HG02885 (cell line): ENCODE measurements at regions not wholly inside any gene's neighbourhood (a gene's known extent, or its start where the extent isn't known, plus 50 kb on each side); places are given as distances from the start of the nearest gene placed in this dataset.

ENCODE experiments used
- ATAC-seq: cut with Tn5 transposase; IDR thresholded peaks from one replicate; pipeline ENCODE4 v1.9.1; 2021; ENCODE audit warnings: mild to moderate bottlenecking; ENCODE audit not compliant: unreplicated experiment, poor library complexity

DNA sequence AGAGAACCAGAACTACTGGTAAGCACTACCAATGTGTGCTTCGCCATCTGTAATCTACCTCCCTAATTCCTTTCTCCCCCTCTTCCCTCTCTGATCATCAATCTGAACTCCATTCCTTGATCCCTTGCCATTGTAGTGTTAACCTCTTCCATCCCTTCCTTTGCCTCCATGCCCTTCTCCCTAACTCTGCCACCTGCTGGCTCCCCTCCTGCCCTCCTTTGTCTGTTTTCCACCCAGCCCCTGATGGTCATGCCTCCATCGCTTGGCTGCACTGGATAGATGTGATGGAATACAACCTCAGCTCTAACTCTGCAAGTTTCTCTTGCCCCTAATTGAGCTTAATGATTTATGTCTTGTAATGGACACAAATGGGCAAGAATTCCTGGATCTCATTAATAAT is 108.2 kb upstream of the ASIC2 start:
- ATAC-seq: no peak

DNA sequence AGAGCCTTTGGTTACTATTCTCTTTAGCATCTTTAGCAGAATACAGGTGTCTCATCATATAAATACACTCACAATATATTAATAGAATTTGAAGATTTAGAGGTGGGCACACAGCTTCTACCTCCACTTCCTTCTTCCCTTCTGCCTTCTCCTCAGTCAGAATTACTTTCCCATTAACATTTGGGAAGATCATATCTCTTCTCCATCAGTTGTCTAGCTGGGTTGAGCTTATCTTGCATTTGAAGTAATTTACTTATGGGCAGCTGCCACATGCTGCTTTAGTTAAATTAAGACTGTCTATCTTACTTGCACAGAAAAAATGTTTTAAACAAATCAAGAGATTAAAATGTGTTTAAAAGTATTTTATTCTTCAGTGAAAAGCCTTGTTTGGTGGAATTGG is 110.1 kb upstream of the ASIC2 start:
- ATAC-seq: no peak

DNA sequence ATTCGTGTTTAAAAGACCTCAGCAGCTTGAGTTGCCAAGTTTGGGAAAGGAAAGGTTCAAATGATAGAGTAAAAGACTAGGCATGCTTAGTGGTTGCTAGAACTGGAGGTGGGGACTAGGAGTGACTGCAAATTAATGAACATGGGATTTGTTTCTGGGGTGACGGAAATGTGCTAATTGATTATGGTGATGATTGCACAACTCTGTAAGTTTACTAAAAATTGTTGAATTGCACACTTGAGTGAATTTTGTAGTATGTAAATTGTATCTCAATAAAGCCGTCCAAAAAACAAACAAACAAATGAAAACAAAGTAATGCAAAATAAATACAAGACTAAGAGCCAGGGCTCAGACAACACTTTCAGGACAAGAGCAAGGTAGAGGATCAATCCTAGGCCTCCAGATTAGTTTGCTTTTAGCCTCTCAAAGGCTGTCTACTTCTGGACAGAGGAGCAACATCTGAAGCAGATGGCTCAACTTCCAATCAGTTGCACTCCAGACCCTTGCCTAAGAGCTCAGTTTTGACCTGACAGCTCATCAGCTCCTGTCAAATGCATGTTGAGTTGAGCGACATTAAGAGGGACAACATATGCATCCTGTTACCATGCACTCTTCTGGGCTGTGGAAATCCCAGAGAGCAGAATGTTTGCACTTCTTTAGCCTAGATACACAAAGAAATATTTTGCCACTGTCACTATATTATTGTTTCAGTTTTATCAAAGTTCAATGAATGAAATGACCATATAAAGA is 111.2 kb upstream of the ASIC2 start:
- ATAC-seq: no peak

DNA sequence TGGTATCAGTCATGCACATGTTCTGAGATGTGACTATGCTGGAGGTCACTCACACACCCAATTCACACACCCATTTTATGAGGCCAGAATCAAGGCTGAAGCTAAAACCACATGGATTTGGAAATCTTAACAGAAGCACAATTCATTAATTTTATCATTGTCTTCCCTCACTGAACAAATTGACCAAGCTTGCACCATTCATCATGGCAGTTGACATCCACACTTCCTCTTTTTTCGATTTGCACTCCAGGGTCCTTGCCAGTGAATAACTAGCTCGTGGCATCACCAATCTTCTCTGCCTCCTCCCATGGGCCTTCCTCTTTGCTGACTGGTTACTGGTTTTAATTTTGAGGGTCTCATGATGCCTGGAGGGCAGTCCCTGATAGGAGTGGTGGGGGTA is 123.0 kb upstream of the ASIC2 start:
- ATAC-seq: no peak

DNA sequence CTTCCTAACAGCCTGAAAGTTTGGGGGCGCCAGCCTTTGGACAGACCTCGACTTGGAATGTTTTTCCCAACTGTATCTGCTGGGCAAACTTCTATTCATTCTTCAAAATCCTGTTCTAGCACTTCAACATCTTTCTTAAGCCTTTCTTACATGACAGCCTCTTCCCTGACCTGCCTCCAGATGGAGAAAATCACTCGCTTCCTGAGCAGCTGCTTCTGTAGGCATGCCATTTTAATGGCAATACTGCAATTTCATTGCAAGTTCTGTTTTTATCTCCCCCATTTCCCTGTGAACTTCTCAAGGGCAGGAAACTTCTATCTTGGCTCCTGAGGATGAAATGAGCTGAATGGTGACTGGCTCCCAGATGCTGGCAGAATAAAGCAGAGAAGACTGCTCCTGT is 128.8 kb upstream of the ASIC2 start:
- ATAC-seq: no peak

DNA sequence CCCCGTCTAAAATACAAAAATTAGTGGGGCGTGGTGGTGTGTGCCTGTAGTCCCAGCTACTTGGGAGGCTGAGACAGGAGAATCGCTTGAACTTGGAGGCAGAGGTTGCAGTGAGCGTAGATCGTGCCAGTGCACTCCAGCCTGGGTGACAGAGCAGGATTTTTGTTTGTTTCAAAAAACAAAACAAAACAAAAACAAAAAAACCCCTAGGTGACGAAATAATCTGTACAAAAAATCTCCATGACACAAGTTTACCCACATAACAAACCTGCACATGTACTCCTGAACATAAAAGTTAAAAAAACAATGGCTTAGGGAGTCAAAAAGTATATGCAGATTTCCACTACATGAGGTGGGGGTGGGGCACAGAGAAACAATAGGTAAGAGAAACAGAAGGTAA is 140.5 kb upstream of the ASIC2 start:
- ATAC-seq: no peak

DNA sequence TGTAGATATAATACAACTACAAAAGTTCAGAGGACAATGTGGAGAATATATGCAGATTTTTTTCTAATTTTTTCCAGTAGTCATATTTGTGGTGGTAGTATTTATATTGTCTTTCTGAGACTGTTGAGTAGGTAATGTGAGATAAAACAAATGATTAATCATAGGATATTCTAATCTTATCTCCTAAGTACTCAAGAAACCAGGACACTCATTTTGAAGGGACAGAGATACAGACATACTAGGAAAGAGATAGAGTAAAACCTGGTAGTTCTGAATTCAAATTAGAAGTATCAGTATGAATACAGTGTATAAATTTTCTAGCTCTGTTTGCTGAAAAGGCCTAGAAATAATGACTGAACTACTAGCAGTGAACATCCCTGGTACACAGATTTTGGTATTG is 141.7 kb upstream of the ASIC2 start:
- no peak for ATAC-seq

DNA sequence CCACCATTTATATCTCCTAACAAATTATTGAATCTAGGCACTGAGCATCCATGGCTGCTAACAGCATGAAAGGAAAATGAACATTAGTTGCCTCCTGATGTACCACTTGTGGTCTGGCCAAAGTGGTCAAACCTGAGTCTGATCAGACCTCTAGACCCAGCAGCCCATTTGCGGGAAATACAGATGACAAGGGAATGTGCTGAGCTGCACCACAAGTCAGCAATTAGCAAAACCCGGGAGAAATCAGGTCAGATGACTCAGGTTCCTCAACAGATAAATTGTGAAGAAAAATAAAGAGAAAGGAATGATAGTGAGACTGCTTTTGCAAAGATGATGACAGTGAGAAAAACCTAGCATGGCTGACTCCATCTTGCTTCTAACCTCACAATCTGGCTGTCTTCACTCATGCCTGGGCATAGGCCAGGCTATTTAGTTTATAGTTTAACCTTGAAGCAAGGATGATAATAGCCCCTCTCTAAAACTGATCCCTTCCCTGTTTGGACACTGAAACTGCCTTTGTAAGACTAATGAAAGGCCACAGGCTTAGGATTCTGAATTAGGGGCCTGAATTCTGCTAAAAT is 142.7 kb upstream of the ASIC2 start:
- no peak for ATAC-seq

DNA sequence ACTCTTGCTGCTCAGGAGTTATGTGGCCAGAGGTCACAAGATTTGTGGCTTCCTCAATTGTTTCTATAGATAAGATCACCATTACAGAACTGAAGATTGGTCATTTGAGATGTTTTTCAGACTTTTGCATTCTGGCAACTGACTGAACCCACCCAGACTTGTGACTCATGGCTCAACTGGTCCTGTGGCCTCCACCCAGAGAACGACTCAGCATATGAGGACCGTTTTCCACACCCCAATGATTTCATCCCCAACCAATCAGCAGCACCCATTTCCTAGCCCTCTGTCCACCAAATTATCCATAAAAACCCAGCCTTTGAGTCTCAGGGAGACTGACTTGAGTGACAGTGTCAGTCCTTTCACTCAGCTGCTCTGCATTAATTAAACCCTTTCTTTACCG is 143.2 kb upstream of the ASIC2 start:
- ATAC-seq: no peak

DNA sequence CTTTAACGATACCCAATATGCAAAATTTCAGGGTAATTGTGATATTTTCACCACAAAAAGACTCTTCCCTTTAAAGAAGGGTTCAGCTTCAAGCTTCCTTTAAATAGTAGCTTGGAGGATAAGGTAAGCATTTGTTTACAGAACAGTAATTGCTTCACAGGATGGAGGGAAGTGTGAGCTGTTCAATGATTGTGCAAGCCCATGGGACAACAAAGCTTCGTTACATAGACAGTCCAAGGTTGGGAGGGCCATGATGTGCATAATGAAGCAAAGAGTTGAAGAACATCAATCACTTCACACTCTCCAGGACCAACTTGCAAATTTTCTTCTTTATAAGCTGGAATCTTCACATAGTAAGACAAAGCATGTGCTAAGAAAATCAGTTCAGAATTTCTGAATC is 145.0 kb upstream of the ASIC2 start:
- ATAC-seq: no peak

DNA sequence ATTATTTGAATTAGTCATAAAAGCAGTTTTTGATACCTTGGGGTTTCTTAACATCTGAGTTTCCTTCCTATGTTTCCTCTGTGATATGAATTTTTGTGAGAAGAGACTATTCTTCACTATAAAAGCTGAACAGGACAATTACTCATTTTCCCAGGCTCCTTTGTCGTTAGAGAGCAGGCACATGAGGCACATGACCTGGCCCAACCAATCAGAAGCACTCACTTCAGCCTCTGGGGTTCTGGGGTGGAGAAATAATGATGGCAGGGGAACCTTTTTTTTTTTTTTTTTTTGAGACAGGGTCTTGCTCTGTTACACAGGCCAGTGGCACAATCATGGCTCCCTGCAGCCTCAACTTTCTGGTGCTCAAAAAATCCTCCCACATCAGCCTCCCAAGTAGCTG is 145.5 kb upstream of the ASIC2 start:
- ATAC-seq: no peak

DNA sequence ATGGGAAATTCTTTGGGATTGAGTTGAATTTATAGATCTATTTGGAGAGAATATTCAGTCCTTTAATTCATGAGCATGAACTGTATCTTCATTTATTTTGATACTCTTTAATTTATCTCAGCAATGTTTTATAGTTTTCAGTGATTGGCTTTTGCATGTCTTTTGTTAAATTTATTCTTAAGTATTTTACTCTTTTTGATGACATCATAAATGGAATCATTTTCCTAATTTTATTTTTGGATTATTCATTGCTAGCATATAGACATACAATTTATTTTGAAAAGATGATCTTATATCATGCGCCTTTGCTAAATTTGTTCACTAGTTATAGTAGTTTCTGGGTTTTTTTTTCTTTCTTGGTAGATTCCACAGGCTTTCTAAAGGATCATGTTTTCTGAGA is 149.2 kb upstream of the ASIC2 start:
- ATAC-seq: no peak

DNA sequence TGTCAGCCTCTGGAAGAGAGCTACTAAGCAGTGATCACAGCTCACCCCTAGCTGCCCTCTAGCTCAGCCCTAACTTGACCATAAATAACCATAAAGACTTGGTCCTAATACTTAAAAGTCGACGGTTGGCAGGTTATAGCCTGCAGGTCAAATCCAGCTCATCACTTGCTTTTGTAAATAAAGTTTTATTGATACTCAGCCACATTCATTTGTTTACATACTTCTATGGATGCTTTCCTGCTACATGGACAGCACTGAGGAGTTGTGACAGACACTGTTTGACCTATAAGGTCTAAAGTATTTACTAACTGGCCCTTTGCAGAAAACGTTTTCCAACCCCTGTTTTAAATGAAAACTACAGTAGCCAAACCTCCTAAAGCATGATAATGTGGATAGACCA is 151.6 kb upstream of the ASIC2 start:
- ATAC-seq: no peak

DNA sequence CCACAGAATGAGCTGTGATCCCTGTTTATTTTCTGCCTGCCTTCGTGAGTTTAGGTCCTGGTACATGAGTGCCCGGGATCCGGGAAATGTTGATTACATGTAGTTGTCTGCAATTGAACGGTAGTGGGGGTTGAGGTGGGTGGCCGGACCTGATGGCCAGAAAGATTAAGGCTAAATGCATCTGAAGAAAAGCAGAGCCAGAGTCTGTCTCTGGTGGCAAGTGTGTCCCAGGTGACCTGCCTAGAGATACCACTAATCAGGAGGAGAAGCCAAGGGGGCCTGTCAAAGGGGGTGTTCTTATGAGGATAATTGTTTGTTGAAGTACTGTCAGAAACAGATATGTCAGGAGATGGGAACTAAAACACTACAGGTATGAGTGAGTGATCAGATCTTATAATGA is 154.0 kb upstream of the ASIC2 start:
- no peak for ATAC-seq

DNA sequence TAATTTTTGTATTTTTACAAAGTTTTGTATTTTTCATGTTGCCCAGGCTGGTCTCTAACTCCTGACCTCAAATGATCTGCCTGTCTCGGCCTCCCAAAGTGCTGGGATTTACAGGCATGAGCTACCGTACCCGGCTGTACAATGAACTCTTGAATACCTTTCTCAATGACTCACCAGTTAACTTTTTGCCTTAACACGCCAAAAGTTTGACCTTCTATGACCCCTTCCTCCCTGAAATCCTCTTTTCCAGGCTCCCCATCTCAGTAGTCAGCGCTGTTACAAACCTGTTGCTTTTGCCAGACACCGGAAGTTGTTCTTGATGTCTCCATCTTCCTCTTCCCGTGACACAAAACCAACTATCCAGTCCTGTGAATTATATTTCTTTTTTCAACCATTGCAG is 158.1 kb upstream of the ASIC2 start:
- no peak for ATAC-seq

DNA sequence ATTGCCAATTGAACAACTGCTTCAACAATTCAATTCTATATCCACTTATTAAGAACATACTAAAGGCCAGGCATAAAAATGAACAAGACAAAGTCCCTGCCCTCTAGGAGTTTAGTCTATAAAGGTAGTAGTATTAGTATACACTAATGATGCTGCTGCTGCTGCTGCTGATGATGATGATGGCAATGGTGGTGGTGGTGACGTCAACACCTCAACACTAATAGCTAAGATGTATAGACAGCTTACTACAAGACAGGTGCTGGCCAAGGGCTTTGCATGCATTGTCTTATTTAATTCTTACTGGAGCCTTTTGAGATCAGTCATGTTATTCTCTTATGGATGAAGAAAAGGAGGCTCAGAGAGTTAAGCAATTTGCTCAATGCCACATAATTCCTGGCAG is 164.4 kb upstream of the ASIC2 start:
- ATAC-seq: no peak

DNA sequence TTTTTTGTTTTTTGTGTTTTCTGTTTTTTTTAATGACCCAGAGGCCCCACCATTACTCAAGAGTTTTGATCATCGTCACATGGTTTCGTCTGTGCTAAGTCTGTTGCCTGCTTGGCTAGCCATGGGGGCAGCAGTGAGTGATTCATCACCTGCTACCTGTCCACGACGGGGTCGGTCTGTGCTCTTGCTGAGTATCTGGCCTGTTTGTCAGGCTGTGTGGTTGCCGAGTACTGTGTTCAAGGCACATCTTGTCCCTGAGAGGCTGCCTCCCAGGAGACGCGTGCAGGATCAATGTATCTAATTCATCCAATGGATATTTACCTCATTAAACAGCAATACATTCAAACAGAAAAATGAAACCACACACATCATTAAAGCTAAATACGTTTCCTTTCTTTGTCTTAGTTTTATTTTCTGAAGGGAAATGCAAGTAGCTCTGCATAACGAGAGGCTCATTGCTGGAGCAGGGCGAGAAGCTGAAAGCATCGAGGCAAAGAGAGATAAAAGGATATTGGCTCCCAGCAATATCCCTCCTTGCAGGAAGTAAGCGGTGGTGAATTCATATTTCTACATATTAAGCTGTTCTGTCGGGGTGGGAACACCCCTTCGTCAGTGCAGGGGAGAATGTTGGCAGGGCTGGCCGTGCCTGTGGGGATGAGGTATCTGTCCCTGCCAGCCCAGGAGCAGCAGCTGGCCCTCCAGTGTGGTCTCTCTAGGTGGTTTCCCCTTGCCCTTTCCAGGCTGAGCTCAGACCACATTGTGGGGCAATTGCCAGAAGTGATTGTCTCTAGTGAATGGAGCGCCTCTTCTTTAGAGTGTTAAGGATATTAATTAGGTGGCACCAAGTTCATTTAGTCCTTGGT is 166.2 kb upstream of the ASIC2 start:
- ATAC-seq: no peak

DNA sequence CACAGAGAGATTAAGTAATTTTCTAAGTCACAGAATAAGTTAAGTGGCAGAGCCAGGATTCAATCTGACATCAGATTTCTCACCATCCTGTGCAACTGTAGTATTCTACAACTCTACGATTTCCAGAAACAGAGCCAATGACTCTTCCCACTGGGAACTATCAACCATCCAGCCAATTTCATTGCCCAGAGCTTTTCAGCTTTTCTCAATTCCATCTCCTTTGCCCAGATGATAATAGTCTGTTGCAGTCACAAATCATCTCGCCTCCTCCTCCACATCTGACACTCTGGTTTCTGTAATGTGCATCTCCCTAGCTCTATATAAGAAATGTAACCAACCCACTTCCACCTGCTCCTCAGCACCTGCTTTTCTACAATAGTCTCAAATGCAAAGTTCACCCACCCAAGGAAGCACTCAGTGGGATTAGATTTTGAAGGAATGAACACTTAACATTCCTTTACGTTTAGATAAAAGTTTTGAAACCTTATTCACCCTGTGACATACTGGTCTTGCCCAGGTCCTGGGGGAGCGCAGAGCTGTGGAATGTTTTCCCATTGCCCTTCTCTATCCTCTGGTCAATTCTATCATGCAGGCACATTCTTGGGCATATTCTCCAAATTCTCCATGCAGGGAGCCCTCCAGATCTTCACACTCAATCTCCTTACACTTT is 167.8 kb upstream of the ASIC2 start:
- ATAC-seq: no peak

DNA sequence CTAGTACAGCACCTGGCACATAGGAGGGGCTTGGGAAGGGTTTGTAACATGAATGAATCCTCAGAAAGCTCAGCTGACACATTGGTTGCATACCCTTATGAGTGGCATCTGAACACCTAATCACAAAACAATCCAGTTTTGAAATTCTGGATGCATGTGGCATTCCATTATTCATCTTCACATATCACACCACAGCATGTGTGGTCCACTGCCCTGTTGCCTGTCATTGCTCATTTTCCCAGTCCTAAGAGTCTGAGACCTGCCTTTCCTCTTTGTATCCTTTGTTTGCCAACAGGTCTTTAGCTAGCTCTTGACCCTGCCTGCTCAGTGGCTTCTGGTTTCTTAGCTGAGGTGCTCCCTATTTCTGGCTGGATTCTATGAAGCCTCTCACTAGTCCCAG is 170.8 kb upstream of the ASIC2 start:
- no peak for ATAC-seq

DNA sequence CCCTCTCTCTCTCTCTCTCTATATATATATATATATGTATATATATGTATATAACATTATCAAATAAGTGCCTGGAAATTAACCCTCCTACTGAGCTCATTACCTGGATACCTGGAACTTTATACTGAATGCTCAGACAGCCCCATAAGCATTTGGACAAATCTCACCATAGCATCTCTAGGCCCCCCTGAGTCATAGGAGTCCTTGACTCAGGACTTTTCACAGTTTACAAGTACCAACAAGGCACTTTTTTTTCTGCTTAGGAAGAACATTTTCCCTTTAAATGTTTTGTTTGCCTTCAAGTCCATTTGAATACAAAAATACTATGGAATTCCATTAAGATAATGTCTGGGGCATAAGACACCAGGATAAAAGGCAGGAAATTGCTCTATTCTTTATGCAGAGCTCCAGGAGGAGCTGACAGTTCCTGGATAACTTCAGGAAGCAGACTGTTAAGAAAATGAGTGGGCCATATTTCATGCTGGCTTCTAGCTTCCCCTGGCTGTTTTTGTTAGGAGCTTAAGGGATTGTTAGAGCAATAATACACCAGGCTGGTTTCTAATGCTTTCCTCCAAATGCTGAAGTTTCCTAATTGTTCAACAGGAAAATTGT is 171.7 kb upstream of the ASIC2 start:
- no peak for ATAC-seq

DNA sequence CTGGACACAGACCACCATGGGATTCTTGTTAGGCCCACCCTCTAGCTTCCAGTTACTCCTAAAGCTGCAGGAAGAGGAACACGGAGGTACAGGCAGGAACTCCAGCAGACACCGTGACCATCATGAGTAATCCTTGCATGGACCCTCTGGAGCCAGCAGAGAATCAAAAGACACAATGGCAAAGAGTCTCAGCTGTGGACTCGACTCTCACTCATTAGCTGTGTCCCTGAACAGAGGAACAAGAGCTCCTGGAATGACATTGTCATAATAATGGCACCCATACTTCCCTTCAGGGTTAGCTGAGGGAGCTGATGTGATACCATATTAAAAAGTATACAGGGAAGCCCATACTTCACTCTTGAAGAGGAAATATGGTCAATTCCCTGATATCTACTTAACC is 176.3 kb upstream of the ASIC2 start:
- no peak for ATAC-seq
